ENCODE measurements at regions not wholly inside any gene's neighbourhood (a gene's known extent, or its start where the extent isn't known, plus 50 kb on each side); places are given as distances from the start of the nearest gene placed in this dataset.

DNA sequence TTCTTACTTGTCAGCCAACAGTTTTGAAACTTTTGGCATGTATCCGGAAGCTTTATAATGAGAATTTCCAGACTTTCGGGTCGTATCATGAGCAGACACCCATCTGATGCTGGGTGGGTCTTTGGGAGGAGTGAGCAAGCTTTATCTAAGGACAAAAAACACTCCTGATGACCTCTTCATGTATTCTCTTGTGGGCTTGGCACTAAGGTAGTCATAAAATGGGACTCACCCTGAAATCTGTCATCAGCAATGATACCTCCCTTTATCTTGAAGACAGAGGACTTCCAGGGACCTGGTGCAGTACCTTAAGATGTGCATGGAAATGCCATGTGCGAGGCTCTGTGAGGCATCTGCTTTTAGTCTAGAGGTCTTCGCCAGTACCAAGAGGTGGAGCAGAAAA lies 346.3 kb upstream of the PPARGC1A start:
- TF ChIP-seq, protein P1, sequence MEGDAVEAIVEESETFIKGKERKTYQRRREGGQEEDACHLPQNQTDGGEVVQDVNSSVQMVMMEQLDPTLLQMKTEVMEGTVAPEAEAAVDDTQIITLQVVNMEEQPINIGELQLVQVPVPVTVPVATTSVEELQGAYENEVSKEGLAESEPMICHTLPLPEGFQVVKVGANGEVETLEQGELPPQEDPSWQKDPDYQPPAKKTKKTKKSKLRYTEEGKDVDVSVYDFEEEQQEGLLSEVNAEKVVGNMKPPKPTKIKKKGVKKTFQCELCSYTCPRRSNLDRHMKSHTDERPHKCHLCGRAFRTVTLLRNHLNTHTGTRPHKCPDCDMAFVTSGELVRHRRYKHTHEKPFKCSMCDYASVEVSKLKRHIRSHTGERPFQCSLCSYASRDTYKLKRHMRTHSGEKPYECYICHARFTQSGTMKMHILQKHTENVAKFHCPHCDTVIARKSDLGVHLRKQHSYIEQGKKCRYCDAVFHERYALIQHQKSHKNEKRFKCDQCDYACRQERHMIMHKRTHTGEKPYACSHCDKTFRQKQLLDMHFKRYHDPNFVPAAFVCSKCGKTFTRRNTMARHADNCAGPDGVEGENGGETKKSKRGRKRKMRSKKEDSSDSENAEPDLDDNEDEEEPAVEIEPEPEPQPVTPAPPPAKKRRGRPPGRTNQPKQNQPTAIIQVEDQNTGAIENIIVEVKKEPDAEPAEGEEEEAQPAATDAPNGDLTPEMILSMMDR (IDR thresholded peaks at IDR 0.05; ENCODE audit: extremely low read depth in 1 of 2, insufficient read depth in 1 of 2, low read depth in 1 of 2, low read length in 2 of 2) = no peak
- TF ChIP-seq, protein P2, sequence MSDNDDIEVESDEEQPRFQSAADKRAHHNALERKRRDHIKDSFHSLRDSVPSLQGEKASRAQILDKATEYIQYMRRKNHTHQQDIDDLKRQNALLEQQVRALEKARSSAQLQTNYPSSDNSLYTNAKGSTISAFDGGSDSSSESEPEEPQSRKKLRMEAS (IDR thresholded peaks at IDR 0.05; ENCODE audit: insufficient read depth, insufficient read length) = no peak
- no peak for TF ChIP-seq POLR2A (IDR thresholded peaks at IDR 0.05; ENCODE audit: low read depth, low read length)

Measured in endothelial cell of umbilical vein (primary cell).